Activated naive CD4-positive, alpha-beta T cell treated with anti-CD3 and anti-CD28 coated beads, Interleukin-2, amount 50 U/mL, for 72 hours (primary cell): ENCODE measurements at regions not wholly inside any gene's neighbourhood (a gene's known extent, or its start where the extent isn't known, plus 50 kb on each side); places are given as distances from the start of the nearest gene placed in this dataset.
"Not testable (repeated sequence)": the region's sequence is repeated elsewhere in the genome, so short reads cannot be mapped to it uniquely, and the experiment has no call there.

ENCODE experiments used
- ATAC-seq, 2 donors: fragments of 150-1000 bp; cut with Tn5 transposase; 2 replicates each; pipeline ENCODE4 v1.10.0; 2021; ENCODE audit warnings: mild to moderate bottlenecking in 2 of 2, moderate library complexity in 2 of 2
- DNase-seq, 2 donors: peaks; one replicate each; pipeline ENCODE4 v3.0.0; 2021 to 2022; ENCODE audit warnings: low spot score in 2 of 2
- H3K27ac Mint-ChIP-seq, 2 donors: one replicate each; pipeline ENCODE4 v1.8.0; 2022; ENCODE audit warnings: mild to moderate bottlenecking in 2 of 2, mixed read lengths in 2 of 2
- H3K36me3 Mint-ChIP-seq, 2 donors: one replicate each; pipeline ENCODE4 v1.8.0; 2022; ENCODE audit warnings: mixed read lengths in 2 of 2
- H3K9me3 Mint-ChIP-seq, 2 donors: one replicate each; pipeline ENCODE4 v1.8.0; 2022; ENCODE audit warnings: mixed read lengths in 2 of 2

- DNase-seq (no peak), ATAC-seq (no peak)
- Mint-ChIP-seq H3K9me3 (no peaks in the 10 kb centered on the region), H3K36me3 (no peaks in the 10 kb centered on the region), H3K27ac (no peak overlapping the region)
Observed at GRCh38 chr16:79885320-79885719, 284.8 kb upstream of the MAF start.

- no peak overlapping the region for H3K27ac Mint-ChIP-seq
- H3K36me3 Mint-ChIP-seq, result no peaks in the 10 kb centered on the region
- ATAC-seq (no peak), DNase-seq (no peak)
- H3K9me3 Mint-ChIP-seq, result no peaks in the 10 kb centered on the region
Observed at GRCh38 chr16:79883494-79883893, 283.0 kb upstream of the MAF start.

- Mint-ChIP-seq H3K36me3 (no peaks in the 10 kb centered on the region), H3K9me3 (no peaks in the 10 kb centered on the region), H3K27ac (no peak overlapping the region)
- no peak for ATAC-seq
- DNase-seq, result no peak
Observed at GRCh38 chr16:79882340-79883005, 281.9 kb upstream of the MAF start.

GRCh38 chr16:79881107-79881506 is 280.6 kb upstream of the MAF start:
- H3K36me3 Mint-ChIP-seq, DNase-seq, H3K9me3 Mint-ChIP-seq, H3K27ac Mint-ChIP-seq, ATAC-seq: not testable (repeated sequence)

- H3K36me3 Mint-ChIP-seq, result no peaks in the 10 kb centered on the region
- H3K27ac Mint-ChIP-seq, result no peak overlapping the region
- H3K9me3 Mint-ChIP-seq, result no peaks in the 10 kb centered on the region
- DNase-seq, result no peak
- no peak for ATAC-seq
Observed at GRCh38 chr16:79876332-79876730, 275.8 kb upstream of the MAF start.

- DNase-seq (no peak), ATAC-seq (no peak)
- Mint-ChIP-seq H3K9me3 (peaks cover 0 to 3% of the 10 kb centered on the region in 2 donors), H3K27ac (no peak overlapping the region), H3K36me3 (no peaks in the 10 kb centered on the region)
Observed at GRCh38 chr16:79874391-79874790, 273.9 kb upstream of the MAF start.

GRCh38 chr16:79873825-79874224 is 273.3 kb upstream of the MAF start:
- no peak for ATAC-seq
- DNase-seq, result no peak
- Mint-ChIP-seq H3K9me3 (peaks cover 2 to 3% of the 10 kb centered on the region in 2 donors), H3K36me3 (no peaks in the 10 kb centered on the region), H3K27ac (no peak overlapping the region)

GRCh38 chr16:79871906-79872305 is 271.4 kb upstream of the MAF start:
- ATAC-seq, result no peak
- no peak for DNase-seq
- Mint-ChIP-seq H3K9me3 (peaks cover 3 to 8% of the 10 kb centered on the region in 2 donors), H3K27ac (no peak overlapping the region), H3K36me3 (no peaks in the 10 kb centered on the region)

GRCh38 chr16:79870016-79870886 is 269.7 kb upstream of the MAF start:
- ATAC-seq, result no peak
- Mint-ChIP-seq H3K36me3 (no peaks in the 10 kb centered on the region), H3K9me3 (peaks cover 3 to 8% of the 10 kb centered on the region in 2 donors), H3K27ac (no peak overlapping the region)
- no peak for DNase-seq

- Mint-ChIP-seq H3K27ac (no peak overlapping the region), H3K9me3 (peaks cover 3 to 8% of the 10 kb centered on the region in 2 donors), H3K36me3 (no peaks in the 10 kb centered on the region)
- no peak for ATAC-seq
- no peak for DNase-seq
Observed at GRCh38 chr16:79869304-79870015, 268.9 kb upstream of the MAF start.

GRCh38 chr16:79868841-79869240 is 268.3 kb upstream of the MAF start:
- ATAC-seq (no peak), DNase-seq (no peak)
- no peaks in the 10 kb centered on the region for H3K36me3 Mint-ChIP-seq
- peak overlapping the region in 1 of 2 donors; percentile 44 for H3K27ac Mint-ChIP-seq
- H3K9me3 Mint-ChIP-seq, result peaks cover 3 to 8% of the 10 kb centered on the region in 2 donors

- ATAC-seq (no peak), DNase-seq (no peak)
- Mint-ChIP-seq H3K27ac (no peak overlapping the region), H3K9me3 (peaks cover 3 to 8% of the 10 kb centered on the region in 2 donors), H3K36me3 (no peaks in the 10 kb centered on the region)
Observed at GRCh38 chr16:79867425-79867997, 267.0 kb upstream of the MAF start.

- ATAC-seq (no peak), DNase-seq (no peak)
- Mint-ChIP-seq H3K36me3 (no peaks in the 10 kb centered on the region), H3K27ac (no peak overlapping the region), H3K9me3 (peaks cover 3 to 8% of the 10 kb centered on the region in 2 donors)
Observed at GRCh38 chr16:79865918-79866317, 265.4 kb upstream of the MAF start.

GRCh38 chr16:79864781-79865391 is 264.3 kb upstream of the MAF start:
- Mint-ChIP-seq H3K9me3 (peaks cover 0 to 8% of the 10 kb centered on the region in 2 donors), H3K27ac (no peak overlapping the region), H3K36me3 (no peaks in the 10 kb centered on the region)
- DNase-seq (no peak), ATAC-seq (no peak)

GRCh38 chr16:79864032-79864780 is 263.7 kb upstream of the MAF start:
- Mint-ChIP-seq H3K36me3 (no peaks in the 10 kb centered on the region), H3K9me3 (peaks cover 0 to 8% of the 10 kb centered on the region in 2 donors), H3K27ac (no peak overlapping the region)
- DNase-seq (no peak), ATAC-seq (no peak)
